Tibial nerve (tissue), 4 donors: ENCODE measurements at regions not wholly inside any gene's neighbourhood (a gene's known extent, or its start where the extent isn't known, plus 50 kb on each side); places are given as distances from the start of the nearest gene placed in this dataset.
A peak's percentile ranks its signal among the peaks of the same experiment; 100 is the strongest.
"Not testable (repeated sequence)": the region's sequence is repeated elsewhere in the genome, so short reads cannot be mapped to it uniquely, and the experiment has no call there.

Source experiments
- DNase-seq, 2 donors: peaks; one replicate each; pipeline ENCODE4 v3.0.0-alpha.2; 2019; ENCODE audit warnings: low spot score in 2 of 2
- H3K27ac ChIP-seq, 4 donors: fragments of 200-600 bp; sonication (generic) in 3 of 4; one replicate each; pipeline ENCODE4 v1.5.1; 2017 to 2019; ENCODE audit warnings: mild to moderate bottlenecking in 1 of 4
- H3K27me3 ChIP-seq, 2 donors: fragments of 200-600 bp; sonication (generic) in 1 of 2; one replicate each; pipeline versions ENCODE4 v1.5.1 to v1.6.0; 2017 to 2019
- H3K36me3 ChIP-seq, 3 donors: fragments of 200-600 bp; sonication (generic); one replicate each; pipeline ENCODE4 v1.5.1; 2018 to 2019
- H3K4me1 ChIP-seq, 4 donors: fragments of 200-600 bp; sonication (generic) in 3 of 4; one replicate each; pipeline ENCODE4 v1.5.1; 2017 to 2019
- H3K4me3 ChIP-seq, 4 donors: fragments of 200-600 bp; sonication (generic) in 3 of 4; one replicate each; pipeline ENCODE4 v1.5.1; 2017 to 2019; ENCODE audit warnings: mild to moderate bottlenecking in 1 of 4, moderate library complexity in 1 of 4
- H3K9me3 ChIP-seq, 4 donors: fragments of 200-600 bp; sonication (generic) in 3 of 4; one replicate each; pipeline ENCODE4 v1.5.1; 2017 to 2019
- CTCF ChIP-seq, 5 experiments: fragments of 200-600 bp in 3 of 5; fragments of 450-650 bp in 2 of 5; sonication (generic) in 3 of 5; IDR thresholded peaks; one replicate each; pipeline ENCODE4 v1.5.1; 2016 to 2019; ENCODE audit warnings: antibody characterized with exemption in 5 of 5, mild to moderate bottlenecking in 3 of 5, moderate library complexity in 2 of 5
- EP300 ChIP-seq, 2 donors: sonication (generic); formaldehyde crosslinking; IDR thresholded peaks; one replicate each; pipeline ENCODE4 v1.6.1; 2017; ENCODE audit warnings: antibody characterized with exemption in 2 of 2, mild to moderate bottlenecking in 1 of 2
- POLR2A ChIP-seq, 2 donors: fragments of 450-650 bp; IDR thresholded peaks; one replicate each; pipeline ENCODE4 v1.6.1; 2017; ENCODE audit warnings: antibody characterized with exemption in 2 of 2, mild to moderate bottlenecking in 2 of 2, moderate library complexity in 2 of 2
- WGBS, 2 donors: methylation state at CpG; one replicate each; pipeline ENCODE4 v1.1.5; 2018; 5-methylcytosine and 5-hydroxymethylcytosine counted together

GRCh38 chr1:117314951-117315350 is 52.3 kb upstream of the MAN1A2 start:
- not testable (repeated sequence) for H3K9me3 ChIP-seq, DNase-seq, H3K36me3 ChIP-seq, H3K4me3 ChIP-seq, H3K4me1 ChIP-seq, H3K27ac ChIP-seq, H3K27me3 ChIP-seq
- WGBS, 2 donors: 77 to 92% methylated on average over 2 of the region's 2 CpGs

GRCh38 chr1:117313555-117313954 is 53.7 kb upstream of the MAN1A2 start:
- H3K27me3 ChIP-seq: no peaks in the 10 kb centered on the region
- TF ChIP-seq POLR2A (IDR thresholded peaks at IDR 0.05): no peak
- no peak for TF ChIP-seq CTCF (IDR thresholded peaks at IDR 0.05)
- TF ChIP-seq EP300 (IDR thresholded peaks at IDR 0.05): no peak
- H3K4me1 ChIP-seq: no peaks in the 10 kb centered on the region
- H3K4me3 ChIP-seq: no peak overlapping the region
- DNase-seq: no peak
- H3K27ac ChIP-seq: no peak overlapping the region
- no peaks in the 10 kb centered on the region for H3K36me3 ChIP-seq
- no peaks in the 10 kb centered on the region for H3K9me3 ChIP-seq
- WGBS, 2 donors: 82 to 85% methylated on average over 3 of the region's 3 CpGs

- no peak for DNase-seq
- H3K4me1 ChIP-seq: no peaks in the 10 kb centered on the region
- H3K36me3 ChIP-seq: no peaks in the 10 kb centered on the region
- no peaks in the 10 kb centered on the region for H3K9me3 ChIP-seq
- H3K27me3 ChIP-seq: no peaks in the 10 kb centered on the region
- H3K4me3 ChIP-seq: no peak overlapping the region
- H3K27ac ChIP-seq: no peak overlapping the region
- WGBS, 2 donors: 46 to 53% methylated on average over 4 of the region's 4 CpGs
- TF ChIP-seq CTCF (IDR thresholded peaks at IDR 0.05) (peak in 4 of 5 experiments; percentile 26 to 50 (median 36)), EP300 (IDR thresholded peaks at IDR 0.05) (no peak), POLR2A (IDR thresholded peaks at IDR 0.05) (no peak)
These were observed 54.7 kb upstream of the MAN1A2 start for GRCh38 chr1:117312453-117313138.

- TF ChIP-seq CTCF (IDR thresholded peaks at IDR 0.05) (no peak), EP300 (IDR thresholded peaks at IDR 0.05) (no peak), POLR2A (IDR thresholded peaks at IDR 0.05) (no peak)
- Histone ChIP-seq H3K27ac (no peak overlapping the region), H3K27me3 (no peaks in the 10 kb centered on the region), H3K9me3 (no peaks in the 10 kb centered on the region), H3K4me1 (no peaks in the 10 kb centered on the region), H3K4me3 (no peak overlapping the region), H3K36me3 (no peaks in the 10 kb centered on the region)
- 71 to 76% methylated on average over 3 of the region's 3 CpGs for WGBS, 2 donors
- no peak for DNase-seq
These were observed 58.8 kb upstream of the MAN1A2 start for GRCh38 chr1:117308311-117308916.

GRCh38 chr1:117301901-117302300 is 65.3 kb upstream of the MAN1A2 start:
- 52 to 67% methylated on average over 1 of the region's 1 CpG for WGBS, 2 donors
- no peak overlapping the region for H3K4me3 ChIP-seq
- no peaks in the 10 kb centered on the region for H3K4me1 ChIP-seq
- DNase-seq: no peak
- H3K9me3 ChIP-seq: no peaks in the 10 kb centered on the region
- TF ChIP-seq CTCF (IDR thresholded peaks at IDR 0.05): no peak
- TF ChIP-seq POLR2A (IDR thresholded peaks at IDR 0.05): no peak
- TF ChIP-seq EP300 (IDR thresholded peaks at IDR 0.05): no peak
- H3K36me3 ChIP-seq: no peaks in the 10 kb centered on the region
- no peaks in the 10 kb centered on the region for H3K27me3 ChIP-seq
- H3K27ac ChIP-seq: no peak overlapping the region

- not testable (repeated sequence) for H3K4me1 ChIP-seq, H3K27ac ChIP-seq, H3K27me3 ChIP-seq, DNase-seq, H3K4me3 ChIP-seq, H3K9me3 ChIP-seq, H3K36me3 ChIP-seq
- WGBS, 2 donors: 47 to 62% methylated on average over 5 to 6 of the region's 6 CpGs
These were observed 67.1 kb upstream of the MAN1A2 start for GRCh38 chr1:117300183-117300582.
